PFSK-1 (cell line): ENCODE measurements at regions not wholly inside any gene's neighbourhood (a gene's known extent, or its start where the extent isn't known, plus 50 kb on each side); places are given as distances from the start of the nearest gene placed in this dataset.

Experiments used
- FOXP2 ChIP-seq: optimal IDR thresholded peaks from 2 replicates; pipeline ENCODE3; 2011; ENCODE audit warnings: borderline replicate concordance, control low read depth, inconsistent platforms; ENCODE audit not compliant: insufficient read depth; ENCODE audit errors: extremely low read length, extremely low read depth
- POLR2AphosphoS5 ChIP-seq: IDR thresholded peaks from 2 replicates; pipeline ENCODE4 v1.6.1; 2012; ENCODE audit warnings: low read depth, mild to moderate bottlenecking, control low read depth, low read length, moderate library complexity
- REST ChIP-seq, 2 experiments: IDR thresholded peaks; 2 replicates each; pipeline versions ENCODE4 v1.6.1 to v1.8.0; 2011 to 2012; ENCODE audit warnings: low read depth in 2 of 2, low read length in 2 of 2, control low read depth in 1 of 2, inconsistent platforms in 1 of 2, mild to moderate bottlenecking in 1 of 2, moderate library complexity in 1 of 2; ENCODE audit not compliant: insufficient read depth in 1 of 2
- SIN3A ChIP-seq: IDR thresholded peaks from 2 replicates; pipeline ENCODE4 v1.6.1; 2012; ENCODE audit warnings: mild to moderate bottlenecking, low read length, moderate library complexity, borderline replicate concordance; ENCODE audit not compliant: insufficient read depth
- TAF1 ChIP-seq: IDR thresholded peaks from 2 replicates; pipeline ENCODE4 v1.6.1; 2012; ENCODE audit warnings: low read length, control low read depth, borderline replicate concordance; ENCODE audit not compliant: insufficient read depth

GRCh38 chr3:104586344-104586743, 780.4 kb upstream of the ALCAM start:
- no peak for TF ChIP-seq FOXP2
- no peak for TF ChIP-seq TAF1
- no peak for TF ChIP-seq SIN3A
- no peak for TF ChIP-seq REST (IDR thresholded peaks at IDR 0.05; ENCODE audit: insufficient read depth in 1 of 2, low read depth in 2 of 2, low read length in 2 of 2)

- TF ChIP-seq TAF1 (no peak), SIN3A (no peak), POLR2AphosphoS5 (no peak), FOXP2 (no peak), REST (IDR thresholded peaks at IDR 0.05; ENCODE audit: insufficient read depth in 1 of 2, low read depth in 2 of 2, low read length in 2 of 2) (no peak)
Measured at GRCh38 chr3:104588442-104588841, 778.3 kb upstream of the ALCAM start.

DNA sequence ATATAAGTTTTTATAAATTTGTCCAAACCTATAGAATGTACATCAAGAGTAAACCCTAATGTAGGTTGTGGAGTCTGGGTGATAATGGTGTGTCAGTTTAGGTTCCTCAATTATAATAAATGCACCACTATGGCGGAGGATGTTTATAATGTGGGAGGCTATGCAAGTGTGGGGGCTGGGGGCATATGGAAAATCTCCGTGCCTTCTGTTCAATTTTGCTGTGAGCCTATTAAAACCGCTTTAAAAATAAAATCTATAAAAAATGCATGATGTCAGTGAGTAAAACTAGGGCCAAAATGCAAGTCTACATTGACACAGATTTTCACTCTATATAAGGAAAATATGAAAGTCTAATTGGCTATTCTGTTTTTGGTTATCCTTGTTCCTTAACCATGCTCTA, 774.9 kb upstream of the ALCAM start:
- TF ChIP-seq REST (IDR thresholded peaks at IDR 0.05; ENCODE audit: insufficient read depth in 1 of 2, low read depth in 2 of 2, low read length in 2 of 2): no peak
- TF ChIP-seq TAF1: no peak
- TF ChIP-seq SIN3A: no peak
- no peak for TF ChIP-seq FOXP2
- no peak for TF ChIP-seq POLR2AphosphoS5

DNA sequence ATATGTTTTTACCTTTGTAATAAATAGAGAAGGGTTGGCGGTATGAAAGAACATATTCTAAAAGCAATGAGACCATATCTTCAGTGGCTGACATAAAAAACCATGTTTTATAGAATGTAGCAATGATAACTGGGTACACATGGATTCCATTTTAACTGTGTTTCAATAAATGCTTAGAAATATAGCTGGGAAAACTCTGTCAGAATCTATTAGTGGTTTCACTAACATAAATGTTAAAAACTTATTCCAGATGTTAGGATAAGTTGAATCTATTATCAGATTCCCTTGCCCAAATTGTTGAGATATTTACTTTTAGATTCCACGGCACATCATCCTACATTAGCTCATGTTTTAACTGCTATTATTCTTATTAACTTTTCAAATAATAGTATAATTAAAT, 772.2 kb upstream of the ALCAM start:
- TF ChIP-seq FOXP2 (no peak), REST (IDR thresholded peaks at IDR 0.05; ENCODE audit: insufficient read depth in 1 of 2, low read depth in 2 of 2, low read length in 2 of 2) (no peak), TAF1 (no peak), SIN3A (no peak), POLR2AphosphoS5 (no peak)

- TF ChIP-seq POLR2AphosphoS5 (no peak), TAF1 (no peak)
Measured at GRCh38 chr3:104596054-104596453, 770.7 kb upstream of the ALCAM start.

GRCh38 chr3:104596551-104596950, 770.2 kb upstream of the ALCAM start:
- TF ChIP-seq REST (IDR thresholded peaks at IDR 0.05; ENCODE audit: insufficient read depth in 1 of 2, low read depth in 2 of 2, low read length in 2 of 2) (no peak), SIN3A (no peak), POLR2AphosphoS5 (no peak), FOXP2 (no peak), TAF1 (no peak)
